ENCODE measurements at regions not wholly inside any gene's neighbourhood (a gene's known extent, or its start where the extent isn't known, plus 50 kb on each side); places are given as distances from the start of the nearest gene placed in this dataset.
"Not testable (repeated sequence)": the region's sequence is repeated elsewhere in the genome, so short reads cannot be mapped to it uniquely, and the experiment has no call there.

DNA sequence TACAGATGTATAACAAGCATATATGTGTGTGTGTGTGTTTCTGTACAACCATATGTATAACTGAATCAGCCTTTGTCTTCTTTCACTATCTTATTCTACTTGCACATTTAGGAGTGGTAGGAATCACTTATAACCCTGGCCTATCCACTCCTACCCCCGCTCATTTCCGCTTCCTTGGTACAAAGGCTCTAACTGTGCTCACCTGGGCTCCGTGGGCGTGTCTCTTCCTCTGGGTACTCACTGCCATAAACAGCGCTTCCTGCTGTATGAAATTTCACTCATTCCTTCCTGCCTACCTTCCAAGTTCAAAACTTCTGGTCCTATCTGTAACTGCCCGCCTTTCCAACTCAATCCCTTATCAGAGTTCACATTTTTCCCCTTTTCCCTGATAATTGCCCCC, 815.5 kb downstream of the EPHA4 start:
- DNase-seq = no peak

DNA sequence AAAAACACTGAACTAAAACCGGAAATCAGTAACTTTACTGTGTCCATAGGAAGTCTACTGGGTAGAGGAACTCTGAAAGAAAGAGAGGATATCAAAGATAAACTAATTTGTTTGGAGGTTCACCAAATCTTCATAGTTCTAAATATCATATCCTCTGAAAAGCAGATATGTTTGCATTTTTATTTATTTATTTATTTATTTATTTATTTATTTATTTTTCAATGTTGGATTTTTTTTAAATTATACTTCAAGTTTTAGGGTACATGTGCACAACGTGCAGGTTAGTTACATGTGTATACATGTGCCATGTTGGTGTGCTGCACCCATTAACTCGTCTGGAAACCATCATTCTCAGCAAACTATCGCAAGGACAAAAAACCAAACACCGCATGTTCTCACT, 813.7 kb downstream of the EPHA4 start:
- not testable (repeated sequence) for DNase-seq

DNA sequence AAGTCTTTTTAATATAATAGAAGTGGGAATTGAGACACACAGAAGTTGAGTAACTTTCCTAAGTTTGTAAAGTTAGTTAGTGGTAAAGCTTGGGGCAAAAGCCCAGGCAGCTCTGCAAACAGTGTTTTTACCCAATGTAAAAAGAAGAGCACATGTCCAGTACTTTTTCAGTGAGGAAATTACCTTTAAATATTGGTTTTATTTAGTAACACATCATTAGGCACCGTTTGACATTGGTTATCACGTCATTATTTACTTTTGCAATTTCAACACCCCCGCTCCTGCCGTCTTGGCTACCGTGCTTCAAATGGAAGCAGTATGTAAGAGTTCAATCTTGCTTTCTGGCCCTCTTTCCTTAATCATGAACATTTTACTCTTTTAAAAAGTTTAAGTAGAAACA, 807.9 kb downstream of the EPHA4 start:
- DNase-seq = no peak

DNA sequence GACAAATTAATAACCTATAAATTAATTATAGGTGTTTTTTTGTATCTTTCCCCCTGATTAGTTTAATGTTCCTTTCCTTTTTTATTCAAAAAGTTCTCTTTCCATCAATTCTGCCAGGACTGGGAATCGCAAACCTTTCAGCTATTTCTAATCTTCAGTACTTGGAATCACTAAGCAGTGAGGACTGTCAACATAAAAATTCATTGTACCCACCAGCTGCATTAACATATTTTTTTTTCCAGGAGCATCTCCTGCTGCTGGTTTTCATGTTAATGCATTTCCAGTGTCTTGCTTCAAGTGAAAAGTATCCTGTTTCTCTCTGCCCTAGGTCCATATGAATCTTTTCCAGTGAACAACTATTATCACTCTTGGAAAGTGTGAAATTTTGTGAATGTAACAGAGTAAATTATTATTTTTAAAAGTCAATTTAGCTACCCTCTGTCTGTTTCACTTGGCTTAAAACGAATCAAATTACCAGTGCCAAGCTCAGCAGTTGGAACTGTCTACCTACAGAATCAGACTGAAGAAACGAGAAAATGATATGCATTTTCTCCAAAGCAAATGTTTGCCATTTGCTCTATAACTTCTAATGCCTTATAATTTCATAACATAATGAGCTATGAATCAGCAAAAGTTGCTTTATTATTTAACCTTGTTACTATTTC, 804.4 kb downstream of the EPHA4 start:
- no peak for DNase-seq

GRCh38 chr2:220775856-220776488, 796.1 kb downstream of the EPHA4 start:
- no peak for DNase-seq

DNA sequence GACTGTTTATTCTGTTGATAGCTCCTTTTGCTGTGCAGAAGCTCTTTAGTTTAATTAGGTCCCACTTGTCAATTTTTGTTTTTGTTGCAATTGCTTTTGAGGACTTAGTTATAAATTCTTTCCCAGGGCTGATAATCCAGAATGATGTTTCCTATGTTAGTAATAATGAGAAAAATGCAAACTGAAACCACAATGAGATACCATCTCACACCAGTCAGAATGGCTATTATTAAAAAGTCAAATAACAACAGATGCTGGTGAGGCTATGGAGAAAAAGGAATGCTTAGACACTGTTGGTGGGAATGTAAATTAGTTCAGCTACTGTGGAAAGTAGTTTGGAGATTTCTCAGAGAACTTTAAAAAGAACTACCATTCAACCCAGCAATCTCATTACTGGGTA, 793.0 kb downstream of the EPHA4 start:
- not testable (repeated sequence) for DNase-seq

GRCh38 chr2:220779511-220779910, 792.6 kb downstream of the EPHA4 start:
- no peak for DNase-seq

GRCh38 chr2:220779931-220780330, 792.2 kb downstream of the EPHA4 start:
- no peak for DNase-seq

DNA sequence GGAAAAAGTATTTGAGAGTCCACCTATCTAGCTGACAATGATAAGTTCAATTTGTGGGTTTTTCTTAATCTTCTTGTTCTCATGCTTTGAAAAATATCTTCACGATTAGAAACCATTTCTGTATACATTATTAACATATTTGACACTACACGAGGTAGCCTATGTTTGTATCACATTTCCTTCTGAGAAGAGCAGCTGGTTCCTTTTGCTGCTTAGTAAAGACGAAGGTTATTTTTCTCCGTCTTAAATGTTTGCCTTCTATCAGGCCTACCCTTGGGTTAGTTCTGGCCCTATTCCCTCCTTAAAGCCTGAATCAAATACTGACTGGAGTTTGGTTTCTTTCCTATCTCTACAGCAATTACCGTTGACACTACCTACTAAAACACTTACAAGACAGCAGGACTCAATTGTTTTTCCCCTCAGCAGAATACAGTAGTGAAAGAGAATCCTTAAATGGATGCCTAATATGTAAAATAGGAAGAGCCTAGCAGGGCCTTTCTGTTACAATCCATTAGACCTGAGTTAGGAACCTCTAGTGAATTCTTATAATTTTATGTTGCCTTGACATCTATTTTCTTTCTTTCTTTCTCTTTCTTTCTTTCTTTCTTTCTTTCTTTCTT, 790.4 kb downstream of the EPHA4 start:
- DNase-seq = no peak

GRCh38 chr2:220782609-220783113, 789.4 kb downstream of the EPHA4 start:
- DNase-seq = no peak

DNA sequence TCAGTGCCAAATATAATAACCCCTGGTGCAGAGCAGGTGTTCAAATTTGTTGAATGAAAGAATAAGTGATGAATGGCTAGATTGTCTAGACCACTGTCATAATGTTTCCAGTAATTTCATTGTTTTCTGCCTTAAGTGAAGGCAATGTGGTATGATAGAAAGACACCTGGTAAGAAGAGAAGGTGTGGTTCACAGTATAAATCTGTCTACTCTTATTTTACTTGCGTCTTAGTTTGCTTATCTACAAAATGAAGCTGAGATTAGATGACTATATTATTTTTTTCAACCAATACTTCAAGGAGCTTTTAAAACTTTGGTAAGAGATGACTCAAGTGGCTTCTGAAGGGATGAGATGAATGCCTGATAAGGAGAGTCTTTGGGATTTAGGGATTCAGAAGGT, 788.4 kb downstream of the EPHA4 start:
- no peak for DNase-seq

- no peak for DNase-seq
These were observed 786.9 kb downstream of the EPHA4 start for GRCh38 chr2:220785178-220785577.

GRCh38 chr2:220786216-220786615, 785.9 kb downstream of the EPHA4 start:
- no peak for DNase-seq

DNA sequence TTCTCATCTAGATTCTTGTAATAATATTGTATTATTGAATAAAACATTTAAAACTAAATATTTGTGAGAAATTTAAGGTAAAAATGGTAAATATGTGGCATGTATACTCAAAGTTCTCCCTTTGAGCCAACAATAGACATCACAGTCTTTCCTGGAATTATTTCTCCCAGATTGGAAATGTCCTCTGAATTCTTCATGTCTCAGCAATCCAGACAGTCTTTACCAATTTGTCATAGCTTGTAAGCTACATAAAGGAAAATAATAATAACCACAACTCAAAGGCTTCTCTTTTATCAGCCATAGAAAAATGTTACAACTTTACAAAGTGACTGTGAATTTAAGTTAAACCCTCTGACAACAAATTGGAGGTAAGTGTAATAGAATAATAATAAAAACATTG, 784.9 kb downstream of the EPHA4 start:
- DNase-seq = no peak

- no peak for DNase-seq
These were observed 782.1 kb downstream of the EPHA4 start for GRCh38 chr2:220789961-220790360.

GRCh38 chr2:220795705-220796104, 776.4 kb downstream of the EPHA4 start:
- no peak for DNase-seq

- no peak for DNase-seq
These were observed 761.0 kb downstream of the EPHA4 start for GRCh38 chr2:220811115-220811514.

DNA sequence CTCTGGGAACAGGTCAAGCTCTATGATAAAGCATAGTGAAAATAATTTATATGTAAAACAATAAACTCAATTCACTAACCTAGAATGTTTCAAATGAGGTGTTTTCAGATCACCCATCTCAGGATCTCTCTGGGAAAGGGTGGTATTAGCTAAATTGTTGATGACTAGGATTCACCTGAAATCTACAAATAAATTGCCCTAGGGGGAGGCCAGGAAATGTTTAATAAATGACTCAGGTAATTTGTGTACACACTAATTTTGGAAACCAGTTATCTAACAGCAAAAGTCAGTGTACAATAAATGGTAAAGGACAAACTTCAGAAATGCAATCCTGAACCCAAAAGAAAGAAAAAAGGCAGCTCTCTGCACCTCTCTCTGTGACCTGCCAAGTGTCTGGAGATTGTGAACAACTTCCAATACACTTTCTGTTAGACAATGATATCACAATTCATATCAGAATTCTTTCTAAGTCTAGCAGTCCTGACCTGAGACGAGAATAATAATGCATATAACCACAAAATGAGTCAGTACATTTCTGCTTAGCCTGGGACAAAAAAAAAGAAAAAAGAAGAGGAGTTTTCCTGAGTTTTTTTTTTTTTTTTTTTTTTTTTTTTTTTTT, 760.0 kb downstream of the EPHA4 start:
- DNase-seq = no peak

DNA sequence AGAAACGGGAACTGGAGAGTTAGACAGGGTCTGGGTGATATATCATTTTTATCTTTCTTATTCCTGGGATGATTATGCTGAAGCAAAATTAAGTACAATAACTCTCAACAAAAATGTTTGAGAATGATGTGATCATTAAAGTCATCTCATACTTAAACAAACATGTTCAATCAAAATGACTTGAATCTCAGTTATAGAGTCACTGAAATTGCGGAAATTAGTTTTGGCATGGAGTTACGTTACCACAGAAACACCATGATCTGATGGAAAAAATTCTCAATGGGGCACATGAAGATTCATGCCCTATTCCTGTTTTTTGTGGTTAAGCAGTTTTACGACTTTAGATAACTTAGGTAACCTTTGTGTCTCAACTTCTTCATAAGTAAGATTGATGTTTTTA, 757.7 kb downstream of the EPHA4 start:
- DNase-seq = no peak

DNA sequence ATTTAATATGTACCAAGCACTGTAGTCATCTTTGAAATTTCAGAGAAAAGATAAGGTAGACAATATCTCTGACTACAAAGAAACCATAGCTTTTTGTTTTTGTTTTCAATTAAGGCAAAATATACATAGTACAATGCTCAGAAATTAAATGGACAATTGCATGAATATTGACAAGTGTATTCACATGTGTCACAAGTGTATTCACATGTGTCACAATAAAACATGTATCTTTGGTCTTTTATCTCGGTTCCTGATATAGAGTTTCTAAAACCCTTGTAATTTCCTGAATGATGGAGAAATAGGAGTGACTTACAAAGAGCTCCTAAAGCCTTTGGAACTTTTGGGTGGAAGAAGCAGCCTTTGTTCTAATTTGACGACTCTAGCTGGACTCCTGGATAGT, 756.4 kb downstream of the EPHA4 start:
- DNase-seq = no peak

DNA sequence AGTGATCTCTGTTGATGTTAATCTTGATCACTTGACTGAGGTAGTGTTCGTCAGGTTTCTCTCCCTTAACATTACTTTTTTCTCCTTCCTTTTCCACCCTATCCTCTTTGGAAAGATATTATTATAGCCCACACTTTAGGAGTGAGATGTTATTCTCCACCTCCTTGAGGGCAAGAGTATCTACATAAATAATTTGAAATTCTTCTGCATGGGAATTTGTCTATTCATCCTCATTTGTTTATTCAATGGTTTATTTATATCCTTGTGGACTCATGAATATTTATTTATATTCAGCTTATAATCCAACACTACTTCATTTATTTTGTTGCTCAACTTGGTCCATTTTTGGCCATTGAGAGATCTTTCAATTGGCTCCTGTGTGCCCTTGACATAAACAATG, 750.4 kb downstream of the EPHA4 start:
- DNase-seq = no peak

- not testable (repeated sequence) for DNase-seq
These were observed 748.5 kb downstream of the EPHA4 start for GRCh38 chr2:220823590-220823989.

DNA sequence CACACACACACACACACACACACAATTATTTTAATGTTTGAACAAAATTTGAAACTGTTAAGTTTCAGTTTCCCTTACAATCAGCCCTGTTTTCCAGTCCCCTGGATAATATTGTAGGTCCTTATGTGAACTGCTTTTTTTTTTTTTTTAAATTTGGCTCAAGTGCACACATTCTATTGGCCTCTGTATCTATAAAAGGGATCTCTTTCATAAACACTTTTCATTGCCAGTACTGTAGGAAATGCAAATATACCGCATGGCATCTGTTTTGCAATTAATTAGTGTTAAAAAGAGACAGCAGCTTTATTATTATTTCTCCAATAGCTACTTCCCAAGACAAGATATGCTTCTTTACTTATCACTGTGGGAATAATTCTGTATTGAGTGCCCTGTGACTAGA, 738.7 kb downstream of the EPHA4 start:
- DNase-seq = no peak

GRCh38 chr2:220835583-220835982, 736.5 kb downstream of the EPHA4 start:
- DNase-seq = no peak

Measured in inflammatory macrophage treated with lipopolysaccharide for 4 hours (primary cell).